ENCODE measurements at regions not wholly inside any gene's neighbourhood (a gene's known extent, or its start where the extent isn't known, plus 50 kb on each side); places are given as distances from the start of the nearest gene placed in this dataset.
A peak's percentile ranks its signal among the peaks of the same experiment; 100 is the strongest.

- no TSS peak for BruUV-seq (replicated peaks)
- TF ChIP-seq CTCF (IDR thresholded peaks at IDR 0.05; ENCODE audit: unreplicated experiment), result no peak
These were observed 610.5 kb downstream of the INSC start for GRCh38 chr11:15725246-15725645.

GRCh38 chr11:15726221-15726746 is 611.6 kb downstream of the INSC start:
- peaks cover 23% of the 10 kb centered on the region for H3K27me3 Mint-ChIP-seq (ENCODE audit: insufficient read depth, unreplicated experiment)

More at GRCh38 chr11:15725246-15725645, 610.5 kb downstream of the INSC start:
- Mint-ChIP-seq H3K36me3 (ENCODE audit: insufficient read depth, unreplicated experiment) (no peaks in the 10 kb centered on the region), H3K4me1 (ENCODE audit: insufficient read depth, unreplicated experiment) (no peaks in the 10 kb centered on the region), H3K27ac (ENCODE audit: low read depth, unreplicated experiment) (no peak overlapping the region), H3K27me3 (ENCODE audit: insufficient read depth, unreplicated experiment) (peaks cover 24% of the 10 kb centered on the region), H3K4me3 (ENCODE audit: unreplicated experiment) (no peak overlapping the region), H3K9me3 (ENCODE audit: unreplicated experiment) (no peaks in the 10 kb centered on the region)
- POLR2A ChIA-PET, result no interaction called here
- intact Hi-C loops (cut with micrococcal nuclease), result no loop called here
- DNase-seq (ENCODE audit: unreplicated experiment), result peak; percentile 6
- CTCF ChIA-PET, result interaction anchor here (0.6 to 0.7 kb wide), 2 partner anchors 518 to 625 kb away, joined by 3 read pairs; no protein-coding TSS in a partner anchor

GRCh38 chr11:15726893-15727519 is 612.3 kb downstream of the INSC start:
- BruUV-seq (replicated peaks), result no TSS peak
- Mint-ChIP-seq H3K9me3 (ENCODE audit: unreplicated experiment) (no peaks in the 10 kb centered on the region), H3K27ac (ENCODE audit: low read depth, unreplicated experiment) (no peak overlapping the region), H3K4me3 (ENCODE audit: unreplicated experiment) (no peak overlapping the region), H3K4me1 (ENCODE audit: insufficient read depth, unreplicated experiment) (no peaks in the 10 kb centered on the region), H3K36me3 (ENCODE audit: insufficient read depth, unreplicated experiment) (no peaks in the 10 kb centered on the region), H3K27me3 (ENCODE audit: insufficient read depth, unreplicated experiment) (peaks cover 23% of the 10 kb centered on the region)
- TF ChIP-seq CTCF (IDR thresholded peaks at IDR 0.05; ENCODE audit: unreplicated experiment), result no peak
- POLR2A ChIA-PET, result interaction anchor here (0.6 kb wide), 1 partner anchor 111 kb away, joined by 3 read pairs; no protein-coding TSS in a partner anchor
- CTCF ChIA-PET, result interaction anchor here (0.5 kb wide), 1 partner anchor 40 kb away, joined by 3 read pairs; no protein-coding TSS in a partner anchor
- intact Hi-C loops (cut with micrococcal nuclease), result no loop called here
- DNase-seq (ENCODE audit: unreplicated experiment), result no peak

More at GRCh38 chr11:15726221-15726746, 611.6 kb downstream of the INSC start:
- BruUV-seq (replicated peaks), result no TSS peak
- TF ChIP-seq CTCF (IDR thresholded peaks at IDR 0.05; ENCODE audit: unreplicated experiment), result no peak
- H3K36me3 Mint-ChIP-seq (ENCODE audit: insufficient read depth, unreplicated experiment), result no peaks in the 10 kb centered on the region
- no peak for DNase-seq (ENCODE audit: unreplicated experiment)
- H3K4me3 Mint-ChIP-seq (ENCODE audit: unreplicated experiment), result no peak overlapping the region
- ChIA-PET CTCF (no interaction called here), POLR2A (no interaction called here)
- intact Hi-C loops (cut with micrococcal nuclease), result no loop called here
- H3K9me3 Mint-ChIP-seq (ENCODE audit: unreplicated experiment), result no peaks in the 10 kb centered on the region
- no peaks in the 10 kb centered on the region for H3K4me1 Mint-ChIP-seq (ENCODE audit: insufficient read depth, unreplicated experiment)
- H3K27ac Mint-ChIP-seq (ENCODE audit: low read depth, unreplicated experiment), result no peak overlapping the region

- TF ChIP-seq CTCF (IDR thresholded peaks at IDR 0.05; ENCODE audit: unreplicated experiment), result no peak
- no peak for DNase-seq (ENCODE audit: unreplicated experiment)
- ChIA-PET CTCF (no interaction called here), POLR2A (interaction anchor here (0.6 kb wide), 1 partner anchor 111 kb away, joined by 3 read pairs; no protein-coding TSS in a partner anchor)
- no peaks in the 10 kb centered on the region for H3K9me3 Mint-ChIP-seq (ENCODE audit: unreplicated experiment)
- intact Hi-C loops (cut with micrococcal nuclease), result no loop called here
- H3K27me3 Mint-ChIP-seq (ENCODE audit: insufficient read depth, unreplicated experiment), result peaks cover 23% of the 10 kb centered on the region
- BruUV-seq (replicated peaks), result no TSS peak
- H3K4me3 Mint-ChIP-seq (ENCODE audit: unreplicated experiment), result no peak overlapping the region
- H3K4me1 Mint-ChIP-seq (ENCODE audit: insufficient read depth, unreplicated experiment), result no peaks in the 10 kb centered on the region
- no peaks in the 10 kb centered on the region for H3K36me3 Mint-ChIP-seq (ENCODE audit: insufficient read depth, unreplicated experiment)
- H3K27ac Mint-ChIP-seq (ENCODE audit: low read depth, unreplicated experiment), result no peak overlapping the region
These were observed 612.8 kb downstream of the INSC start for GRCh38 chr11:15727520-15727914.
